Vagina (tissue), 2 donors: ENCODE measurements at regions not wholly inside any gene's neighbourhood (a gene's known extent, or its start where the extent isn't known, plus 50 kb on each side); places are given as distances from the start of the nearest gene placed in this dataset.

Experiments used
- DNase-seq, 2 donors: peaks; one replicate each; pipeline ENCODE4 v3.0.0-alpha.2; 2017; ENCODE audit errors: extremely low spot score in 2 of 2
- H3K27ac ChIP-seq: fragments of 200-600 bp; sonication (generic); one replicate; pipeline ENCODE4 v1.5.1; 2019
- H3K27me3 ChIP-seq: fragments of 200-600 bp; sonication (generic); one replicate; pipeline ENCODE4 v1.5.1; 2019
- H3K36me3 ChIP-seq, 2 donors: fragments of 200-600 bp; sonication (generic); one replicate each; pipeline ENCODE4 v1.5.1; 2017 to 2019
- H3K4me1 ChIP-seq: fragments of 200-600 bp; sonication (generic); one replicate; pipeline ENCODE4 v1.5.1; 2019
- H3K4me3 ChIP-seq, 2 donors: fragments of 200-600 bp; sonication (generic); 1 replicate in 1 of 2; 2 replicates in 1 of 2; pipeline ENCODE4 v1.5.1; 2016 to 2019
- H3K9me3 ChIP-seq: fragments of 200-600 bp; sonication (generic); one replicate; pipeline ENCODE4 v1.5.1; 2019
- CTCF ChIP-seq, 3 experiments: fragments of 450-650 bp in 2 of 3; fragments of 200-600 bp in 1 of 3; sonication (generic) in 1 of 3; IDR thresholded peaks; one replicate each; pipeline ENCODE4 v1.5.1; 2017 to 2019; ENCODE audit warnings: antibody characterized with exemption in 3 of 3, mild to moderate bottlenecking in 2 of 3, moderate library complexity in 2 of 3
- POLR2A ChIP-seq, 2 donors: fragments of 450-650 bp; IDR thresholded peaks; one replicate each; pipeline ENCODE4 v1.6.1; 2017; ENCODE audit warnings: antibody characterized with exemption in 2 of 2, mild to moderate bottlenecking in 2 of 2, moderate library complexity in 2 of 2
- POLR2AphosphoS5 ChIP-seq, 2 donors: sonication (generic); formaldehyde crosslinking; IDR thresholded peaks; one replicate each; pipeline ENCODE4 v1.9.0; 2017; ENCODE audit warnings: antibody characterized with exemption in 2 of 2, mild to moderate bottlenecking in 2 of 2, low read depth in 1 of 2; ENCODE audit not compliant: insufficient read depth in 1 of 2
- intact Hi-C: fragments of 100-400 bp; cut with DNase I; formaldehyde crosslinking; loops from one replicate; pipeline ENCODE4 v1.15.1; 2023

GRCh38 chr1:112070677-112071076 is 81.2 kb upstream of the KCND3 start:
- H3K27me3 ChIP-seq = no peaks in the 10 kb centered on the region
- no peaks in the 10 kb centered on the region for H3K9me3 ChIP-seq
- H3K36me3 ChIP-seq = no peaks in the 10 kb centered on the region
- TF ChIP-seq POLR2AphosphoS5 (IDR thresholded peaks at IDR 0.05; ENCODE audit: insufficient read depth in 1 of 2, low read depth in 1 of 2) (no peak), POLR2A (IDR thresholded peaks at IDR 0.05) (no peak), CTCF (IDR thresholded peaks at IDR 0.05) (no peak)
- DNase-seq = no peak
- no peaks in the 10 kb centered on the region for H3K4me1 ChIP-seq
- no peak overlapping the region for H3K27ac ChIP-seq
- H3K4me3 ChIP-seq = no peak overlapping the region
- intact Hi-C loops = loop anchor here (10.0 kb wide), 1 partner anchor 94 kb away; no protein-coding TSS in a partner anchor

GRCh38 chr1:112074711-112075110 is 85.2 kb upstream of the KCND3 start:
- TF ChIP-seq POLR2AphosphoS5 (IDR thresholded peaks at IDR 0.05; ENCODE audit: insufficient read depth in 1 of 2, low read depth in 1 of 2) (no peak), CTCF (IDR thresholded peaks at IDR 0.05) (no peak), POLR2A (IDR thresholded peaks at IDR 0.05) (no peak)
- H3K27ac ChIP-seq = no peak overlapping the region
- no peak overlapping the region for H3K4me3 ChIP-seq
- no peaks in the 10 kb centered on the region for H3K4me1 ChIP-seq
- H3K9me3 ChIP-seq = no peaks in the 10 kb centered on the region
- no peak for DNase-seq
- no peaks in the 10 kb centered on the region for H3K27me3 ChIP-seq
- intact Hi-C loops = loop anchor here (10.0 kb wide), 1 partner anchor 90 kb away; no protein-coding TSS in a partner anchor
- H3K36me3 ChIP-seq = no peaks in the 10 kb centered on the region

- intact Hi-C loops = loop anchor here (10.0 kb wide), 1 partner anchor 89 kb away; no protein-coding TSS in a partner anchor
- Histone ChIP-seq H3K36me3 (no peaks in the 10 kb centered on the region), H3K4me1 (no peaks in the 10 kb centered on the region), H3K27ac (no peak overlapping the region), H3K4me3 (no peak overlapping the region), H3K27me3 (no peaks in the 10 kb centered on the region), H3K9me3 (no peaks in the 10 kb centered on the region)
- DNase-seq = no peak
- TF ChIP-seq POLR2AphosphoS5 (IDR thresholded peaks at IDR 0.05; ENCODE audit: insufficient read depth in 1 of 2, low read depth in 1 of 2) = no peak
Observed at GRCh38 chr1:112075566-112075965, 86.1 kb upstream of the KCND3 start.

- TF ChIP-seq POLR2A (IDR thresholded peaks at IDR 0.05) = no peak
- TF ChIP-seq CTCF (IDR thresholded peaks at IDR 0.05) = no peak
- no peak for TF ChIP-seq POLR2AphosphoS5 (IDR thresholded peaks at IDR 0.05; ENCODE audit: insufficient read depth in 1 of 2, low read depth in 1 of 2)
- intact Hi-C loops = loop anchor here (10.0 kb wide), 1 partner anchor 85 kb away; no protein-coding TSS in a partner anchor
- no peaks in the 10 kb centered on the region for H3K27me3 ChIP-seq
- H3K4me3 ChIP-seq = no peak overlapping the region
- DNase-seq = no peak
- no peak overlapping the region for H3K27ac ChIP-seq
- no peaks in the 10 kb centered on the region for H3K36me3 ChIP-seq
- H3K9me3 ChIP-seq = no peaks in the 10 kb centered on the region
- no peaks in the 10 kb centered on the region for H3K4me1 ChIP-seq
Observed at GRCh38 chr1:112079446-112079845, 90.0 kb upstream of the KCND3 start.

DNA sequence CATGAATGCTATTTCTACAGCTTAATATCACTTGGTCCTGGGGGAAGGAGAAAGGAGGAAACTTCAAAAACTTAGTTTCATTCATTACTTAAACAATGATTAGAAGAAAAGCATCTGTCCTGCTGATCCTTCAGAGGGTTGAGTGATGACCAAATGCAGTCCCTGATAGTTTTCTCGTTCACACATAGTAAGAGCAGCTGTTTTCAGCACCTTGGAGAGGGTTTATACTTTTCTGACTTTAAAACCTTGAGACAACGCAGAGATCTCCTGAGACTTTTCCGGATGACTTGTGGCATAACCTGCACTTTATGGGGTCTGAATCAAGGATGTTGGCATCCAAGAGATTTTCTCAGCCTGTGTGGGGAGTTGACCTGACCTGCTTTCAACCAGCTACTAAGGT is 94.0 kb upstream of the KCND3 start:
- no peak overlapping the region for H3K4me3 ChIP-seq
- no peaks in the 10 kb centered on the region for H3K9me3 ChIP-seq
- DNase-seq = no peak
- intact Hi-C loops = no loop called here
- H3K27ac ChIP-seq = no peak overlapping the region
- no peaks in the 10 kb centered on the region for H3K4me1 ChIP-seq
- TF ChIP-seq POLR2AphosphoS5 (IDR thresholded peaks at IDR 0.05; ENCODE audit: insufficient read depth in 1 of 2, low read depth in 1 of 2) (no peak), POLR2A (IDR thresholded peaks at IDR 0.05) (no peak), CTCF (IDR thresholded peaks at IDR 0.05) (no peak)
- H3K27me3 ChIP-seq = no peaks in the 10 kb centered on the region
- no peaks in the 10 kb centered on the region for H3K36me3 ChIP-seq
